H1 (cell line): ENCODE measurements at regions not wholly inside any gene's neighbourhood (a gene's known extent, or its start where the extent isn't known, plus 50 kb on each side); places are given as distances from the start of the nearest gene placed in this dataset.

ENCODE experiments used
- CTCF ChIA-PET: fragments of 300-600 bp; sonication (Branson Sonifier 250); formaldehyde crosslinking; loops from one replicate; lab custom pipeline; 2021; ENCODE audit not compliant: partially characterized antibody; lab: Charles Lee
- POLR2A ChIA-PET: fragments of 300-600 bp; sonication (Branson Sonifier 250); formaldehyde crosslinking; loops from one replicate; lab custom pipeline; 2021; ENCODE audit warnings: inconsistent platforms; ENCODE audit not compliant: partially characterized antibody; lab: Charles Lee
- DNase-seq, 2 experiments: peaks; one replicate each; pipeline versions ENCODE4 v3.0.0 to v3.0.0-alpha.2; 2010 to 2022; ENCODE audit warnings: low spot score in 2 of 2, low read depth in 1 of 2, mixed read lengths in 1 of 2
- FAIRE-seq: peaks from 2 replicates; lab custom pipeline; 2011; peaks lifted over from hg19 to GRCh38; lab: Jason Lieb, UNC
- H2AFZ ChIP-seq: 2 replicates; pipeline ENCODE4 v1.8.1; 2012; ENCODE audit warnings: low read length, inconsistent platforms
- H2AK5ac ChIP-seq: 2 replicates; pipeline ENCODE4 v1.6.1; 2013; ENCODE audit warnings: low read depth, low read length
- H2BK120ac ChIP-seq: replicated peaks from 2 replicates; pipeline ENCODE3; 2013; ENCODE audit warnings: low read depth, low read length, inconsistent platforms
- H2BK12ac ChIP-seq: 2 replicates; pipeline ENCODE4 v1.6.1; 2013; ENCODE audit warnings: low read depth, low read length
- H2BK15ac ChIP-seq: 2 replicates; pipeline ENCODE4 v1.6.1; 2013; ENCODE audit warnings: low read length
- H2BK20ac ChIP-seq: 2 replicates; pipeline ENCODE4 v1.6.1; 2013; ENCODE audit warnings: low read length
- H2BK5ac ChIP-seq: 2 replicates; pipeline ENCODE4 v1.6.1; 2013; ENCODE audit warnings: low read depth, low read length
- H3K14ac ChIP-seq: 2 replicates; pipeline ENCODE4 v1.6.1; 2013; ENCODE audit warnings: inconsistent platforms; ENCODE audit not compliant: insufficient read length
- H3K18ac ChIP-seq: 2 replicates; pipeline ENCODE4 v1.6.1; 2013; ENCODE audit warnings: low read length; ENCODE audit errors: extremely low read depth
- H3K23ac ChIP-seq: 2 replicates; pipeline ENCODE4 v1.6.1; 2013; ENCODE audit warnings: inconsistent platforms; ENCODE audit not compliant: insufficient read length
- H3K23me2 ChIP-seq: 2 replicates; pipeline ENCODE4 v1.6.1; 2013; ENCODE audit warnings: low read depth, low read length
- H3K27ac ChIP-seq: 2 replicates; pipeline ENCODE4 v1.6.1; 2011; ENCODE audit warnings: low read depth, low read length, inconsistent platforms
- H3K27me3 ChIP-seq, 4 experiments: replicated peaks in 1 of 4; 1 replicate in 1 of 4; 2 replicates in 3 of 4; pipeline versions ENCODE4 v1.6.1 to v1.8.1; 2011 to 2013; ENCODE audit warnings: low read length in 3 of 4, mild to moderate bottlenecking in 3 of 4, inconsistent platforms in 2 of 4, mixed read lengths in 2 of 4, moderate library complexity in 1 of 4; ENCODE audit not compliant: control insufficient read depth in 3 of 4, insufficient read depth in 3 of 4; ENCODE audit errors: extremely low read depth in 1 of 4
- H3K36me3 ChIP-seq, 4 experiments: 2 replicates each; pipeline versions ENCODE4 v1.6.1 to v1.8.1; 2011 to 2013; ENCODE audit warnings: mild to moderate bottlenecking in 4 of 4, low read length in 3 of 4, moderate library complexity in 2 of 4, control low read depth in 1 of 4, inconsistent platforms in 1 of 4; ENCODE audit not compliant: insufficient read depth in 4 of 4, control insufficient read depth in 2 of 4
- H3K4ac ChIP-seq: replicated peaks from 2 replicates; pipeline ENCODE3; 2013; ENCODE audit warnings: low read length, low read depth, mixed read lengths, inconsistent platforms; ENCODE audit not compliant: insufficient read length
- H3K4me1 ChIP-seq, 4 experiments: replicated peaks in 1 of 4; 1 replicate in 1 of 4; 2 replicates in 3 of 4; pipeline versions ENCODE4 v1.6.1 to v1.8.1; 2011 to 2013; ENCODE audit warnings: low read length in 3 of 4, inconsistent platforms in 2 of 4, mixed read lengths in 1 of 4; ENCODE audit not compliant: insufficient read depth in 4 of 4, control insufficient read depth in 3 of 4
- H3K4me2 ChIP-seq, 2 experiments: 2 replicates each; pipeline versions ENCODE4 v1.6.1 to v1.8.1; 2011 to 2013; ENCODE audit warnings: low read depth in 2 of 2, low read length in 2 of 2, control low read depth in 1 of 2, inconsistent platforms in 1 of 2, mild to moderate bottlenecking in 1 of 2; ENCODE audit not compliant: insufficient read depth in 1 of 2
- H3K4me3 ChIP-seq, 4 experiments: fragments of 200-600, 300-600 bp in 1 of 4; sonication (generic), shearing (Covaris generic), sonication (Bioruptor Twin) in 1 of 4; 2 replicates each; pipeline versions ENCODE4 v1.5.1 to v1.8.1; 2011 to 2016; ENCODE audit warnings: low read length in 4 of 4, low read depth in 3 of 4, control low read depth in 2 of 4, inconsistent platforms in 2 of 4, mild to moderate bottlenecking in 2 of 4, mixed read lengths in 1 of 4, moderate library complexity in 1 of 4; ENCODE audit not compliant: insufficient read depth in 2 of 4; ENCODE audit errors: extremely low read depth in 1 of 4
- H3K56ac ChIP-seq: replicated peaks from 2 replicates; pipeline ENCODE3; 2013; ENCODE audit warnings: low read depth, mild to moderate bottlenecking, mixed read lengths, low read length, inconsistent platforms; ENCODE audit not compliant: insufficient read length
- H3K79me1 ChIP-seq: 2 replicates; pipeline ENCODE4 v1.6.1; 2013; ENCODE audit warnings: low read depth, low read length, control low read depth
- H3K79me2 ChIP-seq, 2 experiments: 2 replicates each; pipeline versions ENCODE4 v1.6.1 to v1.8.1; 2012 to 2013; ENCODE audit warnings: low read length in 2 of 2, mild to moderate bottlenecking in 2 of 2, inconsistent platforms in 1 of 2; ENCODE audit not compliant: insufficient read depth in 2 of 2, control insufficient read depth in 1 of 2
- H3K9ac ChIP-seq, 4 experiments: replicated peaks in 1 of 4; 1 replicate in 1 of 4; 2 replicates in 3 of 4; pipeline versions ENCODE4 v1.6.1 to v1.8.1; 2011 to 2013; ENCODE audit warnings: low read depth in 3 of 4, low read length in 3 of 4, control low read depth in 2 of 4, mild to moderate bottlenecking in 2 of 4, moderate library complexity in 2 of 4, inconsistent platforms in 1 of 4; ENCODE audit errors: extremely low read depth in 1 of 4
- H3K9me3 ChIP-seq, 2 experiments: 2 replicates each; pipeline versions ENCODE4 v1.6.1 to v1.8.1; 2012 to 2013; ENCODE audit warnings: mild to moderate bottlenecking in 2 of 2, moderate library complexity in 2 of 2, control low read depth in 1 of 2, inconsistent platforms in 1 of 2, low read depth in 1 of 2, low read length in 1 of 2, mixed read lengths in 1 of 2; ENCODE audit not compliant: insufficient read depth in 2 of 2
- H4K20me1 ChIP-seq, 2 experiments: replicated peaks in 1 of 2; 2 replicates each; pipeline versions ENCODE3 to v1.8.1; 2011 to 2013; ENCODE audit warnings: inconsistent platforms in 2 of 2, low read length in 2 of 2, mild to moderate bottlenecking in 1 of 2; ENCODE audit not compliant: insufficient read depth in 2 of 2, control insufficient read depth in 1 of 2
- H4K5ac ChIP-seq: 2 replicates; pipeline ENCODE4 v1.6.1; 2013; ENCODE audit warnings: low read length, low read depth, mixed read lengths, inconsistent platforms; ENCODE audit not compliant: insufficient read length
- H4K8ac ChIP-seq: 2 replicates; pipeline ENCODE4 v1.8.0; 2013; ENCODE audit warnings: mild to moderate bottlenecking, moderate library complexity, low read length, inconsistent platforms; ENCODE audit not compliant: insufficient read depth; ENCODE audit errors: extremely low read depth
- H4K91ac ChIP-seq: replicated peaks from 2 replicates; pipeline ENCODE3; 2013; ENCODE audit warnings: low read length, mixed read lengths, inconsistent platforms; ENCODE audit not compliant: insufficient read length
- CBX5 ChIP-seq: fragments of 300-800, 300-1000 bp; sonication (generic); IDR thresholded peaks from 2 replicates; pipeline ENCODE4 v1.7.1; 2016; ENCODE audit warnings: antibody characterized with exemption, low read length, low read depth
- EZH2 ChIP-seq: fragments of 200-600 bp; sonication (generic); IDR thresholded peaks from 2 replicates; pipeline ENCODE4 v1.7.1; 2012; ENCODE audit warnings: low read depth, mild to moderate bottlenecking, moderate library complexity, low read length, inconsistent platforms; ENCODE audit not compliant: severe bottlenecking
- JUND ChIP-seq: IDR thresholded peaks from 2 replicates; pipeline ENCODE4 v1.6.1; 2011; ENCODE audit warnings: mild to moderate bottlenecking, improper control_type of control experiment, low read length
- KDM1A ChIP-seq: fragments of 200-600, 300-600 bp; sonication (generic); IDR thresholded peaks from 2 replicates; pipeline ENCODE4 v1.7.1; 2016; ENCODE audit warnings: mild to moderate bottlenecking, low read length, borderline replicate concordance
- KDM4A ChIP-seq: IDR thresholded peaks from one replicate; pipeline ENCODE4 v1.7.1; 2012; ENCODE audit warnings: low read depth, mild to moderate bottlenecking, moderate library complexity, low read length, inconsistent platforms; ENCODE audit not compliant: severe bottlenecking
- NRF1 ChIP-seq: IDR thresholded peaks from 2 replicates; pipeline ENCODE4 v1.6.1; 2011; ENCODE audit warnings: mild to moderate bottlenecking, low read depth, low read length, improper control_type of control experiment
- POU5F1 ChIP-seq: IDR thresholded peaks from 2 replicates; pipeline ENCODE4 v1.6.1; 2011; ENCODE audit warnings: low read depth, mild to moderate bottlenecking, low read length, moderate library complexity
- RAD21 ChIP-seq, 2 experiments: IDR thresholded peaks in 1 of 2; conservative IDR thresholded peaks in 1 of 2; 2 replicates each; pipeline ENCODE4 v1.6.1; 2011; ENCODE audit warnings: low read depth in 2 of 2, low read length in 2 of 2, improper control_type of control experiment in 1 of 2, inconsistent platforms in 1 of 2, mild to moderate bottlenecking in 1 of 2, moderate library complexity in 1 of 2
- SIN3A ChIP-seq, 2 experiments: IDR thresholded peaks in 1 of 2; conservative IDR thresholded peaks in 1 of 2; 2 replicates each; pipeline ENCODE4 v1.6.1; 2011 to 2012; ENCODE audit warnings: low read length in 2 of 2, improper control_type of control experiment in 1 of 2, low read depth in 1 of 2, mild to moderate bottlenecking in 1 of 2
- ZNF274 ChIP-seq: IDR thresholded peaks from 2 replicates; pipeline ENCODE4 v1.7.0; 2012; ENCODE audit warnings: low read length, borderline replicate concordance; ENCODE audit errors: extremely low read depth
- WGBS, 2 experiments: shearing (Covaris generic) in 1 of 2; methylation state at CpG; one replicate each; pipeline versions ENCODE4 v1.1.6 to v1.1.7; 2013 to 2015; ENCODE audit warnings: low lambda C conversion rate in 2 of 2, mixed read lengths in 2 of 2, inconsistent platforms in 1 of 2, low coverage in 1 of 2, missing lambda C conversion rate in 1 of 2; ENCODE audit not compliant: insufficient replicate concordance in 2 of 2, insufficient coverage in 1 of 2, insufficient read length in 1 of 2; ENCODE audit errors: extremely low coverage in 1 of 2, missing lambda C conversion rate in 1 of 2; 5-methylcytosine and 5-hydroxymethylcytosine counted together
- TF ChIP-seq, protein P1 (sequence below): IDR thresholded peaks from 2 replicates; pipeline ENCODE4 v1.6.1; 2011; ENCODE audit warnings: low read length, improper control_type of control experiment
- TF ChIP-seq, protein P2 (sequence below): IDR thresholded peaks from 2 replicates; pipeline ENCODE4 v1.6.1; 2011; ENCODE audit warnings: low read depth, mild to moderate bottlenecking, low read length; ENCODE audit not compliant: insufficient read depth

DNA sequence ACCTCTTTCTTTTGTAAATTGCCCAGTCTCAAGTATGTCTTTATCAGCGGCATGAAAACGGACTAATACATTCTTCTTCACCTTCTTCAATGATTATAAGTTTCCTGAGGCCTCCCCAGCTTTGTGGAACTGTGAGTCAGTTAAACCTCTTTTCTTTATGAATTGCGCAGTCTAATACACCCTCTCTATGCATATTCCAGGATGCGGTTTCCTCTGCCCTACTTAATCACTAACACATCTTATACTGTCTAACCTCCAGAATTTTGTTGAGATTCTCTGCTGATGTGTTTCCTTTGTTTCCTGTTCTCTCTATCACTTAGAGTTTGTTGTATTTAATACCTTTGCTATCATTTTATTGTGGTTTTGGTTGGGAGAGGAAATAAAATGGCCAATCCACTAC lies 145.4 kb downstream of the AEBP2 start:
- Histone ChIP-seq H2BK15ac (no peak overlapping the region), H3K56ac (no peak overlapping the region), H4K5ac (no peak overlapping the region), H3K14ac (no peak overlapping the region), H3K4ac (no peak overlapping the region), H3K4me2 (no peak overlapping the region), H3K27me3 (no peaks in the 10 kb centered on the region), H3K4me1 (no peaks in the 10 kb centered on the region), H3K36me3 (peaks cover 0 to 7% (median 0%) of the 10 kb centered on the region in 4 experiments; a peak in 2 of 8 replicates), H3K9me3 (peaks cover 29 to 31% of the 10 kb centered on the region in 2 experiments), H3K9ac (no peak overlapping the region), H3K79me2 (no peaks in the 10 kb centered on the region), H2AK5ac (no peak overlapping the region), H3K4me3 (no peak overlapping the region), H2BK12ac (no peak overlapping the region), H3K18ac (no peak overlapping the region), H3K23ac (no peak overlapping the region), H4K20me1 (no peaks in the 10 kb centered on the region), H4K91ac (no peak overlapping the region), H2BK20ac (no peak overlapping the region), H3K23me2 (no peaks in the 10 kb centered on the region), H4K8ac (no peak overlapping the region), H2BK120ac (no peak overlapping the region), H3K79me1 (no peaks in the 10 kb centered on the region), H3K27ac (no peak overlapping the region), H2AFZ (no peak overlapping the region), H2BK5ac (no peak overlapping the region)
- DNase-seq (no peak), FAIRE-seq (no peak)
- POLR2A ChIA-PET = no interaction called here
- CTCF ChIA-PET = interaction anchor here (1.6 kb wide), 1 partner anchor 15 kb away, joined by 4 read pairs; no protein-coding TSS in a partner anchor
- 97% methylated on average over 4 of the region's 4 CpGs; no CpG with 5 or more reads in 1 of the 2 experiments for WGBS, 2 experiments
- no peak for TF ChIP-seq ZNF274
- TF ChIP-seq CBX5 = no peak
- TF ChIP-seq KDM1A = no peak
- TF ChIP-seq KDM4A = no peak
- no peak for TF ChIP-seq SIN3A (conservative IDR thresholded peaks at IDR 0.05 in 1 of 2, IDR thresholded peaks at IDR 0.05 in 1 of 2; ENCODE audit: low read depth in 1 of 2, low read length in 2 of 2)
- no peak for TF ChIP-seq NRF1
- no peak for TF ChIP-seq POU5F1
- TF ChIP-seq, protein P1, sequence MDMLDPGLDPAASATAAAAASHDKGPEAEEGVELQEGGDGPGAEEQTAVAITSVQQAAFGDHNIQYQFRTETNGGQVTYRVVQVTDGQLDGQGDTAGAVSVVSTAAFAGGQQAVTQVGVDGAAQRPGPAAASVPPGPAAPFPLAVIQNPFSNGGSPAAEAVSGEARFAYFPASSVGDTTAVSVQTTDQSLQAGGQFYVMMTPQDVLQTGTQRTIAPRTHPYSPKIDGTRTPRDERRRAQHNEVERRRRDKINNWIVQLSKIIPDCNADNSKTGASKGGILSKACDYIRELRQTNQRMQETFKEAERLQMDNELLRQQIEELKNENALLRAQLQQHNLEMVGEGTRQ = no peak
- TF ChIP-seq, protein P2, sequence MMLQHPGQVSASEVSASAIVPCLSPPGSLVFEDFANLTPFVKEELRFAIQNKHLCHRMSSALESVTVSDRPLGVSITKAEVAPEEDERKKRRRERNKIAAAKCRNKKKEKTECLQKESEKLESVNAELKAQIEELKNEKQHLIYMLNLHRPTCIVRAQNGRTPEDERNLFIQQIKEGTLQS = no peak
- no peak for TF ChIP-seq EZH2
- TF ChIP-seq JUND = no peak
- no peak for TF ChIP-seq RAD21 (IDR thresholded peaks at IDR 0.05 in 1 of 2, conservative IDR thresholded peaks at IDR 0.05 in 1 of 2; ENCODE audit: low read depth in 2 of 2, low read length in 2 of 2)
